GM21381 (cell line): ENCODE measurements at regions not wholly inside any gene's neighbourhood (a gene's known extent, or its start where the extent isn't known, plus 50 kb on each side); places are given as distances from the start of the nearest gene placed in this dataset.

Experiments used
- ATAC-seq: cut with Tn5 transposase; IDR thresholded peaks from one replicate; pipeline ENCODE4 v1.9.1; 2021; ENCODE audit warnings: mild to moderate bottlenecking, moderate library complexity; ENCODE audit not compliant: unreplicated experiment

- ATAC-seq, result no peak
Measured at GRCh38 chr3:182606905-182607504, 186.3 kb upstream of the ATP11B start.

GRCh38 chr3:182608832-182609231, 184.5 kb upstream of the ATP11B start:
- no peak for ATAC-seq

- no peak for ATAC-seq
Measured at GRCh38 chr3:182609575-182610156, 183.6 kb upstream of the ATP11B start.

GRCh38 chr3:182612332-182612731, 181.0 kb upstream of the ATP11B start:
- ATAC-seq, result no peak

GRCh38 chr3:182617500-182617899, 175.8 kb upstream of the ATP11B start:
- ATAC-seq, result no peak

- ATAC-seq, result no peak
Measured at GRCh38 chr3:182618085-182618732, 175.1 kb upstream of the ATP11B start.

- ATAC-seq, result no peak
Measured at GRCh38 chr3:182618981-182619591, 174.2 kb upstream of the ATP11B start.

GRCh38 chr3:182620723-182621434, 172.4 kb upstream of the ATP11B start:
- ATAC-seq, result no peak

- no peak for ATAC-seq
Measured at GRCh38 chr3:182621435-182622240, 171.7 kb upstream of the ATP11B start.

GRCh38 chr3:182622241-182622545, 171.1 kb upstream of the ATP11B start:
- no peak for ATAC-seq

- no peak for ATAC-seq
Measured at GRCh38 chr3:182626484-182627467, 166.5 kb upstream of the ATP11B start.

GRCh38 chr3:182628531-182628930, 164.8 kb upstream of the ATP11B start:
- no peak for ATAC-seq

GRCh38 chr3:182629521-182629920, 163.8 kb upstream of the ATP11B start:
- no peak for ATAC-seq

GRCh38 chr3:182631183-182632076, 161.9 kb upstream of the ATP11B start:
- no peak for ATAC-seq

- no peak for ATAC-seq
Measured at GRCh38 chr3:182632077-182632393, 161.3 kb upstream of the ATP11B start.

- no peak for ATAC-seq
Measured at GRCh38 chr3:182633186-182633585, 160.1 kb upstream of the ATP11B start.

- ATAC-seq, result no peak
Measured at GRCh38 chr3:182636646-182637045, 156.7 kb upstream of the ATP11B start.

- ATAC-seq, result no peak
Measured at GRCh38 chr3:182637350-182638110, 155.8 kb upstream of the ATP11B start.
